VCaP (cell line): ENCODE measurements at regions not wholly inside any gene's neighbourhood (a gene's known extent, or its start where the extent isn't known, plus 50 kb on each side); places are given as distances from the start of the nearest gene placed in this dataset.

Experiments
- H3K27ac ChIP-seq: fragments of 450-650 bp; 2 replicates; pipeline ENCODE4 v1.5.1; 2017
- CTCF ChIP-seq: fragments of 450-650 bp; conservative IDR thresholded peaks from 2 replicates; pipeline ENCODE4 v1.5.1; 2017; ENCODE audit warnings: mild to moderate bottlenecking, moderate library complexity

DNA sequence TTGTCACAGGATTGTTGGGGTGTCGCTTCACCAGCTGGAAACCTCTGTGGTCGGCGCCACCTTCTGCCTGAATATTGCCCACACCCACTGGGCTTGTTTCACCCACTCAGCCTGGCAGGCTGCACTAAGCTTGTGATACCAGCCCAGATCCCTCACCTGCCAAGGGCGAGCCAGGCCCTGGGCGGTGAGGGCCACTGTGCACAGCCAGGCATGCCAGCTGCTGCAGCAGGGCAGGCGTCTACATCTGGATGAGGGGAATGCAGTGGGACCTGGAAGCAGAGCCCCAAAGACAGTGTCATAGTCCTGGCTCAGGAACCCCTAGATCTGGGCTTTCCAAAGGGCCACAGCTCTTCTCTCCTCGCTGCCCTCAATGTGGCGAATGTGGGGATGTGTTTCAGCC is 1307.5 kb downstream of the GRIK2 start:
- TF ChIP-seq CTCF = no peak

GRCh38 chr6:102686461-102686860 is 1293.0 kb downstream of the GRIK2 start:
- TF ChIP-seq CTCF = no peak
- H3K27ac ChIP-seq = no peak overlapping the region

More for the DNA sequence above, 1307.5 kb downstream of the GRIK2 start:
- H3K27ac ChIP-seq = no peak overlapping the region

DNA sequence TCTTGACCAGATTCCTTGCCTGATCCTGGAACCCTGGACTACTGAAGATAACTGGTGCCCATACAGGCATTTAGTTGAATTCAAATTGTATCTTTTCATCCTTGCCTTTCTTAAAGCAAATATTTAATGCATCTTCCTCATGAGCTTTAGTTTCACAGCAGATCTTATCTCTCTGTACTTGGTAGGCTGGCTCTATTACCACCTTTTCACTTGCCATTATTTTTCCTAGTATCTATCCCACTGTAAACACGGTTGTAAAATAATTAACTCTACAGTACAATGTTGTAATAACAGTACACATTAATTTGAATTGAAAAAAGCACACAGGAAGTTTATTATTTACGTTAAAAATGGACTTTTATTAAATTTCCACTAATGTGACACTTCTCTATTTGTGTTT is 1286.9 kb downstream of the GRIK2 start:
- H3K27ac ChIP-seq = no peak overlapping the region
- TF ChIP-seq CTCF = no peak

DNA sequence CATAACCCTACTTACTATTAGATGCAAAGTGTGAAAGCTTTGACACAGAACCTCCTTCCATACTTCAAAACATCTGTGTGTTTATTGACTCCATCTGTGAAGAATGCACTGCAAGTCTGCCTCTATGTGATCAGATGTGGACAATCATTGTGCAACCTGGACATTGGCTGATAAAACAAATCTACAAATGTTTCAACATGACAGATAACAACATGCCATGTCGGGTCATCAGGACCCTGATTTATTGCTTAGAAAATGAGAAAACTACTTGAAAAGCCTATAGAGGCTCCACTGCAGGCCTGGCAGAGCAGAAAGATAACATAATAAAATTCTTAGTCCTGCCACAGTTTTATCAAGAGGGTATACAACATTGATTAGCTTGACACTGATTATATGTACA is 1286.4 kb downstream of the GRIK2 start:
- H3K27ac ChIP-seq = no peak overlapping the region
- no peak for TF ChIP-seq CTCF

DNA sequence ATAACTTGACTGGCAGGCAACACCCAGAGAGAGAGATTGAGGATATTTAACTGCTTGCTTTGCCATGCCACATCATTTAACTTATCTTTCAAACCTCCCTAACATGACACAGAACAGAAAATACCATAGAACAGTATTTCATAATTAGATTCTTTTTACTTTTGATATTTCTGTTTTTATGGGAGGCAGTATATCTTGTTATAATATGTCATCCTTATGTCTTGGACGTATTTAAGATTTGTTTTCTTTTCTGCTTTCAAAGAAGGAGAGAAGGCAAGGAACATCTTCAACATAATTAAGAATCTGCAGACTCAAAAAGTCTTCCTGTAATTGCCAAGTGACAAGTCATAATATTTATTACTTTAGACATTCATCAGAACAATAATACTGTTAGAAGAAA is 1283.7 kb downstream of the GRIK2 start:
- no peak overlapping the region for H3K27ac ChIP-seq
- no peak for TF ChIP-seq CTCF

GRCh38 chr6:102670735-102671134 is 1277.2 kb downstream of the GRIK2 start:
- TF ChIP-seq CTCF = no peak
- no peak overlapping the region for H3K27ac ChIP-seq

DNA sequence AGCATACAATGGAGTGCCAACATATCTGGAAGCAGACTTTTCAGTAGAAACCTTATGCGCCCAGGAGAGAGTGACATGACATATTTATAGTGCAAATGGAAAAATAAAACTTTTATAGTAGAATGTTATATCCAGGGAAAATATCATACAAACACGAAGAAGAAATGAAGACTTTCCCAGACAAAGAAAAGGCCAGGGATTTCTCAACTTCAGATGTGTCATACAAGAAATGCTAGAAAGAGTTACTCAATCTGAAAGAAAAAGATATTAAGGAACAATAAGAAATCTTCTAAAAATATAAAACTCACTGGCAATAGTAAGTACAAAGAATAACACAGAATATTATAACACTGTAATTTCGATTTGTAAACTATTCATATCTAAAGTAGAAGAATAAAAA is 1269.3 kb downstream of the GRIK2 start:
- no peak for TF ChIP-seq CTCF
- no peak overlapping the region for H3K27ac ChIP-seq

DNA sequence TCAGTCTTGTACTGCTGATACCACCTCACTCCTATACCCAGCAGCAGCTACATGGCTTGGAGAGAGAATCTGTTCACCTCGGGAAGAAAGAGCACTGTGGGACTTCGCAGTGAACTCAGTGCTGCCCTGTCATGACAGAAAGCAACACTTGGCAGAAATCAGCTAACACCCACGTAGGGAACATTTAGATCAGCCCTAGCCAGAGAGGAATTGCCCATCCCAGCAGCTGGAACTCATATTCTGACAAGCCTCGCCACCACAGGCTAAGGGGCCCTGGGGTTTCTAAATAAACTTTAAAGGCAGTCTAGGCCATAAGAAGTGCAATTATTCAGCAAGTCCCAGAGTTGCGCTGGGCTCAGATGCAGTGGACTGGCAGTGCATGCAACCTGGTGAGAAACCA is 1266.8 kb downstream of the GRIK2 start:
- no peak for TF ChIP-seq CTCF
- no peak overlapping the region for H3K27ac ChIP-seq
